ENCODE measurements at regions not wholly inside any gene's neighbourhood (a gene's known extent, or its start where the extent isn't known, plus 50 kb on each side); places are given as distances from the start of the nearest gene placed in this dataset.
"Not testable (repeated sequence)": the region's sequence is repeated elsewhere in the genome, so short reads cannot be mapped to it uniquely, and the experiment has no call there.

- H3K27ac Mint-ChIP-seq; intact Hi-C loops (cut with micrococcal nuclease); H3K36me3 Mint-ChIP-seq (ENCODE audit: low read depth); H3K4me3 Mint-ChIP-seq; H3K27me3 Mint-ChIP-seq; H3K4me1 Mint-ChIP-seq (ENCODE audit: low read depth): not testable (repeated sequence)
- H3K9me3 Mint-ChIP-seq = peaks cover 34% of the 10 kb centered on the region
These were observed 429.9 kb downstream of the NPIPA8 start for GRCh38 chr16:17906626-17907025.

GRCh38 chr16:17901309-17901708 lies 430.5 kb upstream of the XYLT1 start:
- H3K4me1 Mint-ChIP-seq (ENCODE audit: low read depth) = no peaks in the 10 kb centered on the region
- H3K36me3 Mint-ChIP-seq (ENCODE audit: low read depth) = no peaks in the 10 kb centered on the region
- no peak overlapping the region for H3K4me3 Mint-ChIP-seq
- intact Hi-C loops (cut with micrococcal nuclease) = no loop called here
- H3K9me3 Mint-ChIP-seq = peaks cover 14% of the 10 kb centered on the region
- no peaks in the 10 kb centered on the region for H3K27me3 Mint-ChIP-seq
- H3K27ac Mint-ChIP-seq = no peak overlapping the region

- Mint-ChIP-seq H3K9me3 (no peaks in the 10 kb centered on the region), H3K27me3 (no peaks in the 10 kb centered on the region), H3K27ac (no peak overlapping the region)
These were observed 428.4 kb upstream of the XYLT1 start for GRCh38 chr16:17899141-17899540.

GRCh38 chr16:17887963-17888362 lies 417.2 kb upstream of the XYLT1 start:
- H3K27me3 Mint-ChIP-seq = no peaks in the 10 kb centered on the region
- H3K27ac Mint-ChIP-seq = no peak overlapping the region
- no peaks in the 10 kb centered on the region for H3K4me1 Mint-ChIP-seq (ENCODE audit: low read depth)
- H3K9me3 Mint-ChIP-seq = no peaks in the 10 kb centered on the region
- H3K4me3 Mint-ChIP-seq = no peak overlapping the region
- no peaks in the 10 kb centered on the region for H3K36me3 Mint-ChIP-seq (ENCODE audit: low read depth)
- intact Hi-C loops (cut with micrococcal nuclease) = no loop called here

More at GRCh38 chr16:17899141-17899540, 428.4 kb upstream of the XYLT1 start:
- H3K36me3 Mint-ChIP-seq (ENCODE audit: low read depth) = no peaks in the 10 kb centered on the region
- no peak overlapping the region for H3K4me3 Mint-ChIP-seq
- intact Hi-C loops (cut with micrococcal nuclease) = no loop called here
- no peaks in the 10 kb centered on the region for H3K4me1 Mint-ChIP-seq (ENCODE audit: low read depth)

- H3K36me3 Mint-ChIP-seq (ENCODE audit: low read depth) = no peaks in the 10 kb centered on the region
- no peak overlapping the region for H3K4me3 Mint-ChIP-seq
- H3K27me3 Mint-ChIP-seq = no peaks in the 10 kb centered on the region
- no peaks in the 10 kb centered on the region for H3K9me3 Mint-ChIP-seq
- no peaks in the 10 kb centered on the region for H3K4me1 Mint-ChIP-seq (ENCODE audit: low read depth)
- no peak overlapping the region for H3K27ac Mint-ChIP-seq
- intact Hi-C loops (cut with micrococcal nuclease) = no loop called here
These were observed 415.0 kb upstream of the XYLT1 start for GRCh38 chr16:17885659-17886207.

GRCh38 chr16:17877821-17878360 lies 407.1 kb upstream of the XYLT1 start:
- no peaks in the 10 kb centered on the region for H3K27me3 Mint-ChIP-seq
- no peak overlapping the region for H3K4me3 Mint-ChIP-seq
- no peak overlapping the region for H3K27ac Mint-ChIP-seq
- H3K36me3 Mint-ChIP-seq (ENCODE audit: low read depth) = no peaks in the 10 kb centered on the region
- H3K4me1 Mint-ChIP-seq (ENCODE audit: low read depth) = no peaks in the 10 kb centered on the region
- intact Hi-C loops (cut with micrococcal nuclease) = no loop called here
- H3K9me3 Mint-ChIP-seq = no peaks in the 10 kb centered on the region

- Mint-ChIP-seq H3K27me3 (no peaks in the 10 kb centered on the region), H3K27ac (no peak overlapping the region), H3K36me3 (ENCODE audit: low read depth) (no peaks in the 10 kb centered on the region), H3K4me3 (no peak overlapping the region), H3K4me1 (ENCODE audit: low read depth) (no peaks in the 10 kb centered on the region), H3K9me3 (no peaks in the 10 kb centered on the region)
- intact Hi-C loops (cut with micrococcal nuclease) = no loop called here
These were observed 396.2 kb upstream of the XYLT1 start for GRCh38 chr16:17866996-17867395.

- no peaks in the 10 kb centered on the region for H3K9me3 Mint-ChIP-seq
- H3K27me3 Mint-ChIP-seq = no peaks in the 10 kb centered on the region
- intact Hi-C loops (cut with micrococcal nuclease) = no loop called here
- no peaks in the 10 kb centered on the region for H3K36me3 Mint-ChIP-seq (ENCODE audit: low read depth)
- H3K4me1 Mint-ChIP-seq (ENCODE audit: low read depth) = no peaks in the 10 kb centered on the region
- H3K4me3 Mint-ChIP-seq = no peak overlapping the region
- H3K27ac Mint-ChIP-seq = no peak overlapping the region
These were observed 391.3 kb upstream of the XYLT1 start for GRCh38 chr16:17861981-17862479.

- H3K4me3 Mint-ChIP-seq = no peak overlapping the region
- H3K4me1 Mint-ChIP-seq (ENCODE audit: low read depth) = no peaks in the 10 kb centered on the region
- H3K27me3 Mint-ChIP-seq = no peaks in the 10 kb centered on the region
- H3K36me3 Mint-ChIP-seq (ENCODE audit: low read depth) = no peaks in the 10 kb centered on the region
- intact Hi-C loops (cut with micrococcal nuclease) = no loop called here
- peaks cover 15% of the 10 kb centered on the region for H3K9me3 Mint-ChIP-seq
- no peak overlapping the region for H3K27ac Mint-ChIP-seq
These were observed 387.3 kb upstream of the XYLT1 start for GRCh38 chr16:17858061-17858460.

GRCh38 chr16:17853958-17854357 lies 383.2 kb upstream of the XYLT1 start:
- Mint-ChIP-seq H3K9me3 (peaks cover 18% of the 10 kb centered on the region), H3K36me3 (ENCODE audit: low read depth) (no peaks in the 10 kb centered on the region), H3K4me3 (no peak overlapping the region), H3K27me3 (no peaks in the 10 kb centered on the region), H3K27ac (no peak overlapping the region), H3K4me1 (ENCODE audit: low read depth) (no peaks in the 10 kb centered on the region)
- intact Hi-C loops (cut with micrococcal nuclease) = no loop called here

- H3K36me3 Mint-ChIP-seq (ENCODE audit: low read depth) = no peaks in the 10 kb centered on the region
- intact Hi-C loops (cut with micrococcal nuclease) = no loop called here
- no peaks in the 10 kb centered on the region for H3K27me3 Mint-ChIP-seq
- no peak overlapping the region for H3K4me3 Mint-ChIP-seq
- peaks cover 18% of the 10 kb centered on the region for H3K9me3 Mint-ChIP-seq
- H3K4me1 Mint-ChIP-seq (ENCODE audit: low read depth) = no peaks in the 10 kb centered on the region
- H3K27ac Mint-ChIP-seq = no peak overlapping the region
These were observed 382.4 kb upstream of the XYLT1 start for GRCh38 chr16:17852977-17853702.

GRCh38 chr16:17850581-17851250 lies 380.0 kb upstream of the XYLT1 start:
- H3K4me3 Mint-ChIP-seq = no peak overlapping the region

GRCh38 chr16:17847234-17847795 lies 376.6 kb upstream of the XYLT1 start:
- H3K9me3 Mint-ChIP-seq = no peaks in the 10 kb centered on the region

More at GRCh38 chr16:17850581-17851250, 380.0 kb upstream of the XYLT1 start:
- intact Hi-C loops (cut with micrococcal nuclease) = no loop called here
- Mint-ChIP-seq H3K4me1 (ENCODE audit: low read depth) (no peaks in the 10 kb centered on the region), H3K27me3 (no peaks in the 10 kb centered on the region), H3K9me3 (peaks cover 18% of the 10 kb centered on the region), H3K27ac (no peak overlapping the region), H3K36me3 (ENCODE audit: low read depth) (no peaks in the 10 kb centered on the region)

GRCh38 chr16:17846030-17846429 lies 375.3 kb upstream of the XYLT1 start:
- Mint-ChIP-seq H3K36me3 (ENCODE audit: low read depth) (no peaks in the 10 kb centered on the region), H3K4me1 (ENCODE audit: low read depth) (no peaks in the 10 kb centered on the region), H3K4me3 (no peak overlapping the region), H3K27ac (no peak overlapping the region), H3K27me3 (no peaks in the 10 kb centered on the region), H3K9me3 (no peaks in the 10 kb centered on the region)
- intact Hi-C loops (cut with micrococcal nuclease) = no loop called here

More at GRCh38 chr16:17847234-17847795, 376.6 kb upstream of the XYLT1 start:
- no peak overlapping the region for H3K27ac Mint-ChIP-seq
- H3K27me3 Mint-ChIP-seq = no peaks in the 10 kb centered on the region
- no peak overlapping the region for H3K4me3 Mint-ChIP-seq
- intact Hi-C loops (cut with micrococcal nuclease) = no loop called here
- no peaks in the 10 kb centered on the region for H3K36me3 Mint-ChIP-seq (ENCODE audit: low read depth)
- no peaks in the 10 kb centered on the region for H3K4me1 Mint-ChIP-seq (ENCODE audit: low read depth)
